OCI-M2 (cell line): ENCODE measurements at regions not wholly inside any gene's neighbourhood (a gene's known extent, or its start where the extent isn't known, plus 50 kb on each side); places are given as distances from the start of the nearest gene placed in this dataset.
"Not testable (repeated sequence)": the region's sequence is repeated elsewhere in the genome, so short reads cannot be mapped to it uniquely, and the experiment has no call there.

Experiments used
- DNase-seq: peaks from one replicate; lab custom pipeline; 2025; ENCODE audit not compliant: unreplicated experiment; lab: John Stamatoyannopoulos, UW

- no peak for DNase-seq
Measured at GRCh38 chr15:30030345-30030744, 52.4 kb upstream of the GOLGA8J start.

- DNase-seq, result no peak
Measured at GRCh38 chr15:30023798-30024295, 58.9 kb upstream of the GOLGA8J start.

GRCh38 chr15:30010746-30011145 lies 72.0 kb upstream of the GOLGA8J start:
- no peak for DNase-seq

- no peak for DNase-seq
Measured at GRCh38 chr15:30008156-30008555, 74.6 kb upstream of the GOLGA8J start.

GRCh38 chr15:30001602-30002001 lies 81.2 kb upstream of the GOLGA8J start:
- no peak for DNase-seq

GRCh38 chr15:29998033-29998432 lies 84.7 kb upstream of the GOLGA8J start:
- no peak for DNase-seq

- no peak for DNase-seq
Measured at GRCh38 chr15:29997499-29997898, 85.3 kb upstream of the GOLGA8J start.

GRCh38 chr15:29994284-29994683 lies 88.5 kb upstream of the GOLGA8J start:
- no peak for DNase-seq

GRCh38 chr15:29990954-29991353 lies 91.8 kb upstream of the GOLGA8J start:
- DNase-seq, result no peak

GRCh38 chr15:29990035-29990434 lies 92.7 kb upstream of the GOLGA8J start:
- no peak for DNase-seq

- DNase-seq, result no peak
Measured at GRCh38 chr15:29988701-29989100, 94.1 kb upstream of the GOLGA8J start.

GRCh38 chr15:29986946-29987345 lies 95.8 kb upstream of the GOLGA8J start:
- DNase-seq, result no peak

- no peak for DNase-seq
Measured at GRCh38 chr15:29978411-29979382, 104.1 kb upstream of the GOLGA8J start.

GRCh38 chr15:29974056-29974455 lies 108.7 kb upstream of the GOLGA8J start:
- not testable (repeated sequence) for DNase-seq

GRCh38 chr15:29972051-29972450 lies 110.7 kb upstream of the GOLGA8J start:
- DNase-seq, result no peak

- DNase-seq, result no peak
Measured at GRCh38 chr15:29970402-29970695, 112.4 kb upstream of the GOLGA8J start.

- DNase-seq, result no peak
Measured at GRCh38 chr15:29969562-29970401, 113.0 kb upstream of the GOLGA8J start.

- no peak for DNase-seq
Measured at GRCh38 chr15:29968895-29969561, 113.7 kb upstream of the GOLGA8J start.

GRCh38 chr15:29968099-29968894 lies 114.5 kb upstream of the GOLGA8J start:
- no peak for DNase-seq

- no peak for DNase-seq
Measured at GRCh38 chr15:29962407-29962806, 120.3 kb upstream of the GOLGA8J start.
